ENCODE measurements at regions not wholly inside any gene's neighbourhood (a gene's known extent, or its start where the extent isn't known, plus 50 kb on each side); places are given as distances from the start of the nearest gene placed in this dataset.

GRCh38 chr1:219813294-219813693 is 115.1 kb downstream of the SLC30A10 start:
- Histone ChIP-seq H3K9me3 (ENCODE audit: control insufficient read depth, low read depth, low read length) (no peaks in the 10 kb centered on the region), H3K36me3 (ENCODE audit: control insufficient read depth in 2 of 2, extremely low read depth in 1 of 2, insufficient read depth in 2 of 2, low read length in 2 of 2) (no peaks in the 10 kb centered on the region), H4K20me1 (ENCODE audit: control insufficient read depth, extremely low read depth, insufficient read depth, low read length) (no peaks in the 10 kb centered on the region), H3K9me1 (ENCODE audit: control insufficient read depth, extremely low read depth, insufficient read depth, low read length) (no peaks in the 10 kb centered on the region), H3K4me3 (ENCODE audit: control insufficient read depth in 2 of 3, extremely low read depth in 1 of 3, insufficient read depth in 2 of 3, low read depth in 1 of 3, low read length in 3 of 3) (no peak overlapping the region), H3K4me1 (ENCODE audit: control insufficient read depth, extremely low read depth, insufficient read depth, low read length) (no peaks in the 10 kb centered on the region), H3K4me2 (ENCODE audit: control insufficient read depth, extremely low read depth, insufficient read depth, low read depth, low read length) (no peak overlapping the region), H3K9ac (ENCODE audit: control insufficient read depth, extremely low read depth, insufficient read depth, low read length) (no peak overlapping the region), H3K27ac (ENCODE audit: control insufficient read depth, insufficient read depth, low read length) (no peak overlapping the region), H2AFZ (ENCODE audit: control insufficient read depth, low read length) (no peak overlapping the region), H3K79me2 (ENCODE audit: control insufficient read depth, insufficient read depth, low read length) (no peaks in the 10 kb centered on the region), H3K27me3 (ENCODE audit: control insufficient read depth, extremely low read depth, insufficient read depth, low read length) (peaks cover 7% of the 10 kb centered on the region)
- no peak for DNase-seq (ENCODE audit: low read depth, low spot score)
- no peak for FAIRE-seq
- dilution Hi-C loops (cut with MboI; ENCODE audit: extremely low pct_ligation_motif_present, low sequenced_read_pairs): no loop called here
- TF ChIP-seq CTCF (optimal IDR thresholded peaks at IDR 0.05 in 1 of 3, IDR thresholded peaks at IDR 0.05 in 1 of 3, conservative IDR thresholded peaks at IDR 0.05 in 1 of 3; ENCODE audit: extremely low read depth in 1 of 3, insufficient read depth in 2 of 3, low read length in 3 of 3) (no peak), EZH2 (IDR thresholded peaks at IDR 0.05; ENCODE audit: low read length) (no peak)

GRCh38 chr1:219812491-219813203 is 115.7 kb downstream of the SLC30A10 start:
- Histone ChIP-seq H3K9me1 (ENCODE audit: control insufficient read depth, extremely low read depth, insufficient read depth, low read length) (no peaks in the 10 kb centered on the region), H3K4me3 (ENCODE audit: control insufficient read depth in 2 of 3, extremely low read depth in 1 of 3, insufficient read depth in 2 of 3, low read depth in 1 of 3, low read length in 3 of 3) (no peak overlapping the region), H4K20me1 (ENCODE audit: control insufficient read depth, extremely low read depth, insufficient read depth, low read length) (no peaks in the 10 kb centered on the region), H3K79me2 (ENCODE audit: control insufficient read depth, insufficient read depth, low read length) (no peaks in the 10 kb centered on the region), H3K36me3 (ENCODE audit: control insufficient read depth in 2 of 2, extremely low read depth in 1 of 2, insufficient read depth in 2 of 2, low read length in 2 of 2) (no peaks in the 10 kb centered on the region), H3K9ac (ENCODE audit: control insufficient read depth, extremely low read depth, insufficient read depth, low read length) (no peak overlapping the region), H3K9me3 (ENCODE audit: control insufficient read depth, low read depth, low read length) (no peaks in the 10 kb centered on the region), H3K4me1 (ENCODE audit: control insufficient read depth, extremely low read depth, insufficient read depth, low read length) (no peaks in the 10 kb centered on the region), H3K4me2 (ENCODE audit: control insufficient read depth, extremely low read depth, insufficient read depth, low read depth, low read length) (no peak overlapping the region), H2AFZ (ENCODE audit: control insufficient read depth, low read length) (no peak overlapping the region), H3K27me3 (ENCODE audit: control insufficient read depth, extremely low read depth, insufficient read depth, low read length) (peaks cover 7% of the 10 kb centered on the region), H3K27ac (ENCODE audit: control insufficient read depth, insufficient read depth, low read length) (no peak overlapping the region)
- dilution Hi-C loops (cut with MboI; ENCODE audit: extremely low pct_ligation_motif_present, low sequenced_read_pairs): no loop called here
- peak; percentile 21 for DNase-seq (ENCODE audit: low read depth, low spot score)
- FAIRE-seq: peak; percentile 26
- no peak for TF ChIP-seq EZH2 (IDR thresholded peaks at IDR 0.05; ENCODE audit: low read length)
- peak; percentile 69 to 84 (median 82) for TF ChIP-seq CTCF (optimal IDR thresholded peaks at IDR 0.05 in 1 of 3, IDR thresholded peaks at IDR 0.05 in 1 of 3, conservative IDR thresholded peaks at IDR 0.05 in 1 of 3; ENCODE audit: extremely low read depth in 1 of 3, insufficient read depth in 2 of 3, low read length in 3 of 3)
